GM19238 (cell line): ENCODE measurements at regions not wholly inside any gene's neighbourhood (a gene's known extent, or its start where the extent isn't known, plus 50 kb on each side); places are given as distances from the start of the nearest gene placed in this dataset.
"Not testable (repeated sequence)": the region's sequence is repeated elsewhere in the genome, so short reads cannot be mapped to it uniquely, and the experiment has no call there.

ENCODE experiments used
- DNase-seq: peaks from one replicate; pipeline ENCODE4 v3.0.0; 2011; ENCODE audit warnings: low spot score; ENCODE audit not compliant: insufficient read length

- no peak for DNase-seq
These were observed 231.9 kb upstream of the FN1 start for GRCh38 chr2:215667585-215668377.

GRCh38 chr2:215664847-215665525 lies 229.1 kb upstream of the FN1 start:
- peak; percentile 5 for DNase-seq

- DNase-seq = no peak
These were observed 226.8 kb upstream of the FN1 start for GRCh38 chr2:215662715-215663114.

GRCh38 chr2:215660687-215661086 lies 224.8 kb upstream of the FN1 start:
- no peak for DNase-seq

DNA sequence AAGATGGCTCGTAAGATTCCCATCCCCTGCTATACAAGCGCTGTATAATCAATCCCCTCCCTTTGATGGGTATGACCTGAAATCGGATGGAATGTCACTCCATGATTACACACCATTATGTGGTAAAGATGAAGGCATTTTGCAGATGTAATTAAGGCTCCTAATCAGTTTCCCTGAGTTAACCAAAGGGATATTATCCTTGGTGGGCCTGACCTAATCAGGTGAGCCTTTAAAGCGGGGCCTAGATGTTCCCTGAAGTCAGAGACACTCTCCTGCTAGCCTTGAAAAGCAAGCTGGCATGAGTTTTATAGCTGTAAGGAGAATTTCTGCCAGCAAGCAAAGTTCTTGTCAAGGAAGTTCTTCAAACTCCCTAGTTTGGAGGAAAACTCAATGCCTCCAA lies 223.8 kb upstream of the FN1 start:
- DNase-seq = no peak

DNA sequence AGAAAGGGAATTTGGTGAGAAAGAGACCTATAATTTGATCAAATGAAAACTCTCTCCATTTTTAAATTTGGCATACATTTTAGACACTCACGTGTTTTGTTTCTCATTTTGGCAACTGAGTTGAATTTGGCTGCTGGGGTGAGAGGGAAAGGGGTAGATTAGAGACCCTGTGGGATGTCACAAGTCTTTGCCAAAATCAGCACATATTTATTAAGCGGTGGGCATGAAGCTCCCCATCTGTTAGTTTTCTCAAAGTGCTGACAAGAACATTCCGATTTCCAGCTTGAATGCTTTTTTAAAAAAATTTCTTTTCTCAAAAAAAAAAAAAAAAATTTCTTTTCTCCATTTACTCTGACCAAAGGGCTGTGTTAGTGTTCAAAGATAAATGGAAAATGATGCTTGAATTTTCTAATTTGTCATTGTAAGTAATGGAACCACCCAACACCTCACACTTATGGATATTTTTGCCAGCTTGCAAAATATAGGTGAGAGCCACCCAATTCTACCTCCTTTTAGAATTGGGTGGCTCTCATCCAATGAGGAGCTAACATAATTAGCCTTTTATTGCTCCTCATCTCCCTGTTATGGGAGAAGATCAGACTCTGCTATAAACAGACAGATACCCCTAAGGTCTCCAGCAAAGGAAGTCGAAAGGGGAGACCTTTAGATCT lies 222.9 kb upstream of the FN1 start:
- DNase-seq = no peak

DNA sequence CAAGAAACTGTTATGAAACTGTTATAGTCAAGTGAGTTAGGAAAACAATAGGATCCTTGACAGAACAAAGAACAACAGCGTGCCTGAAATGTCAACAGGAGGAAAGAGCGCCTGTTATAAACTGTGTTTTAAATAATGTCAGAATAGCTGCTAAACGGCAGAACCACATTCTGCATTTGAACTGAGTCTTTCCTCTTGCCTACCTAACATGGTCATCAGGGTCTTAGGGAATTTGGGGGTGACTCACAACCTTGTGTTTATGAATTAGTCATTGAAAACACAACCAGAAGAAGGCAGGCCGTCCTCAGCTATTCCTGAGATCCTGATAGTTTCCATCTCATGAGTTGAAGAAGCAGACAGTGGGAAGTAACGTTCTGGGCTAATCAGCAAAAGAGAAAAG lies 222.0 kb upstream of the FN1 start:
- no peak for DNase-seq

DNA sequence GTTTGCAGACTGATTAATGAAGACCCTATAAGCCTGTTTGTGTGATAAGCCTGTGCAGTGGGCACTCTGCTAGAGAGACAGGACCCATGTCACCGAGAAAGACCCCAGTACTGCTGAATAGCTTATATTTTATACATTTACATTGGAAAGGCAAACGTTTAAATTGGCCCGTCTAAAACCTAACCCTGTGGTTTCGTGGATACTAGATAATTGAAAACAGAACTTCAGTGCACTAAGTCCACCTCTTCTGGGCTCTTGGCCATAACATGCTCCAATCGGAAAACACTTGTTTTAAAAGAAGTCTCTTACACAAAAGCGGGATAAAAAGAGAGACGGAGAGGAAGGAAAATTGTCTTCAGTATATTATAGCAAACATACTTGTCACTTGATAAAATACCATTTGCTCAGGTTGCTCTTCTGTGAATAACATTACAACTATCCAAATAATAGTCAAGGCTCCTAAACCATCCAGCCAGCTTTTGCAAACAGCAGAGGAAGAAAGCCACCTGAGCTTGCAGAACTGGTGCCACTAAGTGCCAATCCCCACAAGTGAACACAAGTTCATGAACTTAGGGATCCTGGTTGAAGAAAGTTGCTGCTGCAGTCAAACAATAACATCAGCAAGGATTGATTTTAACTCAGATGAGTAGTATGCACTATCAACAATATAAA lies 218.4 kb upstream of the FN1 start:
- DNase-seq = no peak

- DNase-seq = no peak
These were observed 217.6 kb upstream of the FN1 start for GRCh38 chr2:215653344-215654030.

DNA sequence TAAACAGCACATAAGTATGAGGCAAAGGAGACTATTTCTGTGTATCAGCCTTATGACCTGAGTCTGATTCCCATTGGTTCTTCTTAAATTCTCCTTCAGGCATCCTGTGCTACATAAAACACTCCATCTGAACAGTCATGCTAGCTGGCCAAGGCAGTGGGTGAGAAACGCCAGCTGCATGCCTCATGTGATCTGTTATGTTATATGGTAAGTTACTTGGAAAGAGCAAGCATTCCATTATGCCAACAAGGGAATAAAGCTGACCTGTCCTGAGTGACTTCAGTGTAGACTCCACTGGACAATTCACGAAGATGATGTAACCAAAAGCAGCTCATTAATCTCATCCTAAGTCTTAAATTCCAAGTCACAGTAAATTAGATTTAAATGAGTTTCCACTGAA lies 216.5 kb upstream of the FN1 start:
- no peak for DNase-seq

- no peak for DNase-seq
These were observed 215.5 kb upstream of the FN1 start for GRCh38 chr2:215651412-215651811.

- DNase-seq = no peak
These were observed 208.5 kb upstream of the FN1 start for GRCh38 chr2:215644233-215644897.

DNA sequence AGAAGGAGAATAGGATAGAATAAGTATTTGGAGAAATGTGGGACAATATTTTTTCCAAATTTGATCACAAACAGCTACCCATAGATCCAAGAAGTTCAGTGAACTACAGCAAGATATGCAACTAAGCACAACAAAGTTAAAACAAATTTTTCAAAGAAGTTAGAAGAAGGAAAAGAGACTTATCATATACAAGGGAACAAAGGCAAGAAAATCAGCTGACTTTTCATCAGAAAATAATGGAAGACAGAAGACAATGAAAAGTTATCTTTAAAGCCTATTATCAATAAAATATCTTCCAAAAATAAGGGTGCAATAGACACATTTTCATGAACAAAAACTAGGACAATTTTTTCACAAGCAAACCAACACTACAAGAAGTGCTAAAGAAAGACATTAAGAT lies 202.8 kb upstream of the FN1 start:
- no peak for DNase-seq

GRCh38 chr2:215637651-215638050 lies 201.8 kb upstream of the FN1 start:
- no peak for DNase-seq

- no peak for DNase-seq
These were observed 200.9 kb upstream of the FN1 start for GRCh38 chr2:215636816-215637215.

DNA sequence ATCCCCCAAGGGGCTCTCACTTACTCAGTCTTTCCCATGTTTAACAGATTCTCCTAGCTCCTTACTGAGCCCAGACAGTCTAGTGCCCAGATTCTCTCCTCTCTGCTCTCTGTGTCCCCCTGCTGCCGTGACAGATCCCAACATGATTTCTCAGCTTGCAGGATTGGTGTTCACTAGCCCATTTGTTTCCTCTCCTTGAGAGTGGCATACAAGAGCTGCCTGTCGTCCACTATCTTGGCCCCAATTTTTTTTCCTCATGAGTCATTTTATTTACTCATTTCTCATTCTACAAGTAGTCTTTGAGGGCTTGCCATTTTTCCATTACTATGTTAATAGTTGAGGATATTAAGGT lies 199.9 kb upstream of the FN1 start:
- DNase-seq = no peak

GRCh38 chr2:215635071-215635787 lies 199.4 kb upstream of the FN1 start:
- DNase-seq = no peak

DNA sequence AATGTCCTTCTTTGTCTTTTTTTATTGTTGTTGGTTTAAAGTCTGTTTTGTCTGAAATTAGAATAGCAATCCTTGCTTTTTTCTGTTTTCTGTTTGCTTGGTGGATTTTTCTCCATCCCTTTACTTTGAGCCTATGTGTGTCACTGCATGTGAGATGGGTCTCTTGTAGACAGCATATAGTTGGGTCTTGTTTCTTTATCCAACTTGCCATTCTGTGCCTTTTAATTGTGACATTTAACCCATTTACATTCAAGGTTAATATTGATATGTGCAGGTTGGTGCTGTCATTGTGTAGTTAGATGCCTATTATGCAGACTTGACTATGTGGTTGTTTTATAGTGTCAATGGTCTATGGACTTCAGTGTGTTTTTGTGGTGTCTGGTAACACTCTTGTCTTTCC lies 197.5 kb upstream of the FN1 start:
- no peak for DNase-seq

DNA sequence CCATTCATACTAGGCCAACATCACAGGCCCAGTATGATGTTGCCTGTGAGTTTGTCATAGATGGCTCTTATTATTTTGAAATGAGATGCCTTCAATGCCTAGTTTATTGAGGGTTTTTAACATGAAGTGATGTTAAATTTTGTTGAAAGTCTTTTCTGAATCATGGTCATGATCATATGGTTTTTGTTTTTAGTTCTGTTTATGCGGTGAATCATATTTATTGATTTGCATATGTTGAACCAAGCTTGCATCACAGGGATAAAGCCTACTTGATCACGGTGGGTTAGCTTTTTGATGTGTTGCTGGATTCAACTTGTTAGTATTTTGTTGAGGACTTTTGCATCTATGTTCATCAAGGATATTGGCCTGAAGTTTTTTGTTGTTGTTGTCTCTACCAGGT lies 195.8 kb upstream of the FN1 start:
- no peak for DNase-seq

DNA sequence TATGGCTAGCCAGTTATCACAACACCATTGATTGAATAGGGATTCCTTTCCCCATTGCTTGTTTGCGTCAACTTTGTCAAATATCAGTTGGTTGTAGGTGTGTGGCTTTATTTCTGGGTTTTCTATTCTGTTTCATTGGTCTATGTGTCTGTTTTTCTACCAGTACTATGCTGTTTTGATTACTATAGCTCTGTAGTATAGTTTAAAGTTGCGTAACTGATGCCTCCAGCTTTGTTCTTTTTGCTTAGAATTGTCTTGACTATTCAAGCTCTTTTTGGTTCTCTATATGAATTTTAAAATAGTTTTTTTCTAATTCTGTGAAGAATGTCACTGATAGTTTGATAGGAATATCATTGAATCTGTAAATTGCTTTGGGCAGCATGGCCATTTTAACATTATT lies 194.9 kb upstream of the FN1 start:
- DNase-seq = not testable (repeated sequence)
